OCI-LY1 (cell line): ENCODE measurements at regions not wholly inside any gene's neighbourhood (a gene's known extent, or its start where the extent isn't known, plus 50 kb on each side); places are given as distances from the start of the nearest gene placed in this dataset.

Source experiments
- CTCF ChIP-seq: fragments of 200-600 bp; sonication (generic), shearing (Covaris generic); IDR thresholded peaks from 2 replicates; pipeline ENCODE4 v1.5.1; 2017; ENCODE audit warnings: mild to moderate bottlenecking, antibody characterized with exemption, low read length, moderate library complexity, mixed read lengths
- EZH2 ChIP-seq: fragments of 200-600 bp; sonication (generic), shearing (Covaris generic); IDR thresholded peaks from 2 replicates; pipeline ENCODE4 v1.8.0; 2017; ENCODE audit warnings: borderline replicate concordance, mixed run types, mild to moderate bottlenecking, antibody characterized with exemption, low read length, moderate library complexity, mixed read lengths

GRCh38 chr14:62101189-62101588 lies 339.0 kb downstream of the SNAPC1 start:
- TF ChIP-seq CTCF (no peak), EZH2 (no peak)
